HG03039 (cell line): ENCODE measurements at regions not wholly inside any gene's neighbourhood (a gene's known extent, or its start where the extent isn't known, plus 50 kb on each side); places are given as distances from the start of the nearest gene placed in this dataset.
A peak's percentile ranks its signal among the peaks of the same experiment; 100 is the strongest.

Experiments used
- ATAC-seq: cut with Tn5 transposase; IDR thresholded peaks from one replicate; pipeline ENCODE4 v1.9.1; 2021; ENCODE audit warnings: mild to moderate bottlenecking, moderate library complexity; ENCODE audit not compliant: unreplicated experiment

DNA sequence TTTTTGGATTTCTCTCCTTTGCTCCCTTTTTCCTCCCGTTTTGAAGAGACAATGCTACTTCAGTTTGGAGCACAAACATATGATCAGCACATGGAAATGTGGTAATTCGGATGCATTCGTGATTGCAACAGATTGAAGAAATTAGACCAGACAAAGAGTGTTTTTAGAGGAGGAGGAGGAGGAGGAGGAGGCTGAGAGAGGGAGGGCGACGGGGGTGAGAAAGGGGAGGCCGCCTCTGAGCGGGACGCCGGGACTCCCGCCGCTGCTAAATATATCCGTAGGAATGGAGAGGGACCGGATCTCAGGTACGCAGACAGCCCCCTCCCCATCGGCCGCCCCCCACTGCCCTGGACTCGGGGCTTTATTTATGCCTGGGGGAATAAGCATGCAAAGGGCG, 179.3 kb downstream of the SEC14L1 start:
- ATAC-seq: no peak

DNA sequence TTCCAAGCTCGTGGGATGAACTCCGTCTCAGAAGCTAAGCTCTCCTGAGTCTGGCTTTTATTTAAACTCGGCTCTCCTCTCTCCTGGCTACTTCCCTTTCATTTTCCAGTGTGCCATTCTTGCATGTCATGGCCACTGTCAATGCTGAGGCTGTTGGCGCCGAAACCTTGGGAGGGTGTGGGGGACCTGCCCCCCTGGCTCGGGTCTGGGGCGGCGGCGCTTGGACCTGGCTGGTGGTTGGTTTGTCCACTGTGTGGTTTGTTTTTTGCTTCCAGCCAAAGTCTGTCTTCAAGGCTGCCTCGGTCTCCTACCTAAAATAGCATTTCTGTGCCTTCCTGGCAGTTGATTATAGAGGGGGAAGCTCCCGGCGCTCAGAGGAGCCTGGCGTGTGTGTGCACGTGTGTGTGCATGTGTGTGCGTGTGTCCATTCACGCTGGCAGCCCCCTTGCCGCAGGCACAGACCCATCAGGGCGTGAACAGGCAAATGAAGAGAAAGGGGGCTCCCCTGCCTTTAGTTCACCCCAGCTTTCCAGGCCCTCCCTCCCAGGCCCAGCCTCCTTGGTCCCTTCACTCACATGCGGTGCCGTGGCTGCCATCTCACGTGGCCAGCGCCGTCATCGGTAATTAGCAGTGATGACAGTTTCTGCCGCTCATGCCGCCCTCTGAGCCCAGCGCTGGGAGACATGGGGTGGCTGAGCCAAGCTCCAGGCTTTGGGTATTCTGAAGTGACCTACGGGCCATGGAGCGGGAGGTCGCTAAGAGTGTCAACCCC, 179.9 kb downstream of the SEC14L1 start:
- no peak for ATAC-seq

DNA sequence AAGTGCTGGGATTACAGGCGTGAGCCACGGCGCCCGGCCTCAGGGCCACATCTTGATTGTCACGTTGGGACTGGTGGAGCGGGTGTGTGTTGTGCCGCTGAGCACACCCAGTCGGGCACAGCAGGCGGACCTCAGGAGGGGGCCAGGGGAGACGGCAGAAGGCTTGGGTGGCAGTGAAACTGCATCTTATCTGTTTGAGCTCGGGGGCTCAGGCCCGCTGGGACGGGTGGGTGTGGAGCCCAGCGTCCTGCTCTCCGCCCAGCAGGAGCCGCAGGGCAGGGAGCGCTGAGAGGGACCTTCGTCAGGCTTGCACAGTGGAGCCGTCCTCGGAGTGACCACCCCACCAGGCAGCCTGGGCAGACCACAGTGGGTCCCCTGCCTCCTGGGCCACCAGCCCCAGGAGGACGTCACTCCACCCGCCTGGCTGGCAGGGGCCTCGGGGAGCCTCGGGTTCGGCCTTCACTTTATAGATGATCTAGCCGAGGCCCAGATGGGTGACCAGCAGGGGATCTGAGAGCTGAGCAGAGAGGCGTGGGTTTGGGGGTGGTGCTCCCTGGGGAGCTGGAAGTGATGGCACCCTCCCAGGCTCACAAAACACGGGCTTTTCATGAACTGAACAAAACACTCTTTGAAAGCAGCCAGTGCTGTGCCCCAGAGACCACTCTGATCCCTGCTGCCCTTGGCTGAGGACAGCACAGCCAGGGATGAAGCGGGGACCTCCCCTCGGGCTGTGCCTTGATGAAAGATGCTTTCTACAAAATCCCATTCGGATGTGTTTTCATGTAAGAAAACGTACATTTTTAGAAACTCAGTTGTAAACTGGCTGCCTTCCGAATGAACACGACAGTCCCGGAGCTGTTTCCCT, 181.1 kb downstream of the SEC14L1 start:
- ATAC-seq: no peak

DNA sequence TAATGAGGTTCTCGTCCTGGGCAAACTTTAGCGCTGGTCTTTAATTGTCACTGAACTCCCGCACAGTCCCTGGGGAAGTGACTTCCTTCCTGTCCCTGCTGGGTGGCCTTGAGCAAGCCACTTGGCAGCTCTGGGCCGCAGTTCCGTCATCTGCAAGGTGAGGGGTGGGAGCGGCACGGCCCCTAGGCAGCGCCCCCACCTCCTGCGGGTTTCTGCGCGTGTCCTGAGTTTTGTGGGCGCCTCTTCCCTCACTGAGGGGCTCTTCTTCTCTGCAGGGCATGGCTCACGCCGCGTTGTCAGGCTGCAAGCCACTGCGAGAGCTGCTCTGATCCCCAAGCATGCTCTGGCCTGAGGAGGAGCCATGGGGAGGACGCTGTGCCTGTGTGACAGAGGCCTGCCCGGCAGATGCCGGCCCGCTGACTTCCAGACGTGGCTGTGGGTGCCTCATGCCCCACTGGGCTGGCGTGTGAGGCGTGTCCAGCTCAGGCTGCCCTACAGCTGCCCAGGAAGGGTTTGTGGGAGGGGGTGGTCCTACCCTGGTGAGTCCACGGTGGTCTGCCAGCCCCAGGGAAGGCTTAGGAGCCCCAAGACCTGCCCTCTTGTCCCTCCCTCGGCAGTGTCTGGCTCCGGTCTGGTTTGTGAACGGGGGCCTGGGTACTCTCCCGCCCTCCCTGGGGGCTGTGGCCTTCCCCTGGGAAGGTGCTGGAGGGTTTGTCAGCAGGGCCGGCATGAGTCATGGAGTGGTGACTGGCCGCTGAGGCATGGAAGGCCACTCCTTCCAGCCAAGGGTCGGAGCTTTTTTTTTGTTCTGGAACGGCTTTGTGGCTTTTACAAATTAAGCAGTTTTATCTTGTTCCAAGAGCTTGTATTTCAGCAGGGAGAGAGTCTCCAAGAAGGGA, 182.0 kb downstream of the SEC14L1 start:
- ATAC-seq: no peak

DNA sequence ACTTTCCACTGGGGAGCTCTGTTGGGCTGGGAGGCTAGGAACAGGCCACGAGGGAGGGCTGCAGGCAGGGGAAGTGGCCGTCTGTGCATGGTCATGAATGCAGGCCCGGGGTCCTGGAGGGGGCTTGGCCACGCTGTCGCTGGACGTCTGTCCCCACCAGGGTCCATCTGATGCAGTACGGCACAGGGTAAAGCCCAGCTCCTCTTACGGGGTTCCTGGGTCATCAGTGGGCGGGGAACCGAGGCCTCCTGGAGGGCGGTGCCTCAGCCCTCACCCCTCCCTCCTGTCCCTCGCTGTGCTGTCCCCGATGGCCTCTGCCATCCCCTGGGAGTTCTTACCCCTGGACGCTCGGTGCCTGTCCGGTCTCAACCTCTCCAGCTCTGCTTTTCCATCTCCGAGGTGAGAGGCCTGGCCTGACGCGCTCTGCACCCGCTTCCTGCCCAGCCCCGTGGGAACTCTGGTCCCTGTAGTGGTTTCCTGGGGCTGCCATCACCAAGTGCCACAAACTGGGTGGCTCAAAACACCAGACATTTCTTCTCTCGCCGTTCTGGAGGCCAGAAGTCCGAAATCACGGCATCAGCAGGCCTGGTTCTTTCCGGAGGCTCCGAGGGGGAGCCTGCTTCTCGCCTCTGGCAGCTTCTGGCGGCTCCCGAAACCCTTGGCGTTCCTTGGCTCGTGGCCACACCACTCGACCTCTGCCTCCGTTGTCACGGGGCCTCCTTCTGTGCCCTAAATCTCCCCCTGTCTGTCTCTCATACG, 182.8 kb downstream of the SEC14L1 start:
- ATAC-seq: no peak

DNA sequence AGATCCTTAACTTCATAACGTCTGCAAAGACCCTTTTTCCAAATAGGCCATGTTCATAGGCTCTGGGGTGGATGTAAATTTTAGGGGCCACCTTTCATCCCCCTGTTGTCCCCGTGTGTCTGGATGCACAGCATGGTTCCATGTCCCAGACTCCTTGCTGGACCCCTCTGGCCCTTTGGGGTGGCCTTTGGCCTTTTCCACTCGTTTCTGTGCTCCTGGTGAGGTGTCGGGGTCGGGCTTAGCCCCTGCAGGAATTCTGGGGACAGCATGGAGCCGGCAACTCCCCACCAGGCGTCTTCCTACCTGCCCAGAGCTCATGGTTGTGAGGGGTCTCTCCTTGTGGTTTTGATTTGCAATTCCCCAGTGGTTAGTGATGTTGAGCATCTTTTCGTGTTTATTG, 183.5 kb downstream of the SEC14L1 start:
- ATAC-seq: no peak

DNA sequence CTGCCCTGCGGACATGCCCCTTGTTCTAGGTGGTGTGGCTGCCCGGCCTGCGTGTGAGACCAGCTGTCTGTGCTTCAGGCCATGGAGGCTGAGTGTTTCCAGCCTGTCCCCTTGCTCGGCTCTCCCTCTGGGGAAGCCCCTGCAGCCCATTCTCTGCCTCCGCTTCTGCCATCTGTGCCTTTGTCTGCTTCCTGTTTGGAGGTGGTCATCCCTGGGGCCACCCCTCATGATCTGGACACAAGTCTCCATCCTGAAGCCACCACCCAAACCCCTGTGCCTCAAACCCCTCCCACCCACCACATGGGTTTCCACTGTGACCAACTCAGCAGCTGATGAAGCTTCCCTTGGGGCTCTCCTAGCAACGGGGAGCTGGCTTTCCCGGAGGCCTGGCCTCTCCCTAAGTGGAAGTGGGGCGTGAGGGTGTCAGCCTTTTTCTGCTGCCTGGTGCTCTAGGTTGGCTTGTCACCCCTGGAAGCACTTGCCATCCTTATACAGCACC, 184.9 kb downstream of the SEC14L1 start:
- ATAC-seq: peak; percentile 8

DNA sequence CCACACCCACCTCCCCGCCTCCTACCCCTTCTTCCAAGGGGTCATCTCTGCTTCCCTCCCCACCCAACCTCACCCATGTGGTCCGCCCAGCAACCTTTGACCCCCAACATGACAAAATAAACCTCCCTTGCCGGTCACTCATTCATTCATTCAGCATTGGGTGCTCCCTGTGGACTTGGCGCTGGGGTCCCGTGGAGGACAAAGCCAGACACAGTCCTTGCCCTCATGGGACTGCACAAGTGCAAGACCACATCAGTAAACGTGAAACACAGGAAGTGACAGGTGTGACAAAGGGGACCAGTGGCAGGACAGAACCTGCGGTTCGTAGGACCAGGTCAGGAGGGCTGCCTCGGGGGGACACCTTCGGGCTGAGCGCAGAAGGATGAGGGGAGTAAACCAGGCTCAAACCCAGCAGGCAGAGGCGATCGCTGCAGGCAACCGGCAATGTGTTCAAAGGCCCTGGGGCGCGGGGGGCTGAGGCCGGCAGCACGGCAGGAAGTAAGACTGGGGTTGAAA, 185.4 kb downstream of the SEC14L1 start:
- ATAC-seq: no peak

DNA sequence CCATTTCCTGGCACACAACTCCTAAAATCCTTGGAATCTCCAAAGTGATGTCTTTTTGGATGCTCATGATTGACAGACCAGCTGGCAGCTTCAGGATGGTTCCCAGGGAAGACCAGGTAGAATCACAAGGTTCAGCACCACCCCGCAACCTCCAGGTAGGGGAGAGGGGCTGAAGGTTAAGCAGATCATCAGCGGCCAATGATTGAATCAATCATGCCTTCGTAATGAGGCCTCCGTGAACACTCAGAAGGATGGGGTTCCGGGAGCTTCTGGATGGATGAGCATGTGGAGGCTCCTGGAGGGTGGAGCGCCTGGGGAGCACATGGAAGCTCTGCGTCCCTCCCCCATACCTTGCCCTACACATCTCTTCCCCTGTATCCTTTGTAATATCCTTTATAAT, 185.9 kb downstream of the SEC14L1 start:
- no peak for ATAC-seq

DNA sequence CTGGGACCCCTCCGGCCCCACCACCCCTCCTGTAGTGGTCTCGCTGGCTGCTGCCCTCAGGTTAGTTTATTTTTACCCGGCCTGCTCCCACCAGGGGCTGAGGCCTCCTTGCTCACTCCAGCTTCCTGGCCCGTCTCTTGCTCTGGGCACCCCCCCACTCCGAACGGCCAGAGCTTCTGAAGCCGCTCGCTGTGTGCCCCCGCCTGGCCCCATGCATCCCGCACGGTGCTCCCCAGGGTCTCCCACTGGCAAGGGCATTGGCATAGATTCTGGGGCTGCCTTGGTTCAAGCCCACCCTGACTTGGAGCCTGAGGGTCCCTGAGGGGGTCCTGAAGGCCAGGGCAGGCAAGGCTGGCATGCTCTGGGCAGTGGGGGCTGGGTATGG, 186.4 kb downstream of the SEC14L1 start:
- no peak for ATAC-seq

DNA sequence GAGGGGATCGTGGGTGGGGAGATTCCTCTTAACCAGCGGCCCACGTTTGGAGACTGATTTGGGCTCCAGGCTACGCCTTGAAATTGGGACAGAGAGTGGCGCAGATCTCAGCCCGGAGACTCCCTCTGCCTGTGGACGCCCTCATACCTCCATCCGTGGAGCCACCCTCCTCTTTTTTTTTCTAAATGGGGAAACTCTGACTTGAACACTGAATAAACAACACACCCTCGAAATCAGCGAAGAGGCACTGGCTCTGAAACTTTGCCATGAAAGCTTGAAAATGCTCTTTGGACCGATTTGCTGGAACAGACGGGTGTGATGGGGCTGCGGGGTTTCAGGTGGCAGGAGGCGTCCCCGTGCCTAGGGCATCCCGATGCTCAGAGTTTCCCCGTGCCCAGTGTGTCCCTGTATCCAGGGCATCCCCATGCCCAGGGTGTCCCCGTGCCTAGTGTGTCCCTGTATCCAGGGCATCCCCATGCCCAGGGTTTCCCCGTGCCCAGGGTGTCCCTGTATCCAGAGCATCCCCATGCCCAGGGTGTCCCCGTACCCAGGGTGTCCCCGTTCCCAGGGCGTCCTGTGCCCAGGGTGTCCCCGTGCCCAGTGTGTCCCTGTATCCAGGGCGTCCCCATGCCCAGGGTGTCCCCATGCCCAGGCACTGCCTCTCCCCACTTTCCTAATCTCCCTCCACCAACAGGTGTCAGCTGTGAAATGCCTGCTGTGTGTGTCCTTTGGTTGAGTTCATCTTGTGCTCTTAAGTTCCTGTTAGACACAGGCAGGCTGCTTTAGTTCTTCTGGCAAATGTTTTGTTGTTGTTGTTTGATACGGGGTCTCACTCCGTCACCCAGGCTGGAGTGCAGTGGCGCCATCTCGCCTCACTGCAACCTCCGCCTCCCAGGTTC, 187.0 kb downstream of the SEC14L1 start:
- no peak for ATAC-seq

DNA sequence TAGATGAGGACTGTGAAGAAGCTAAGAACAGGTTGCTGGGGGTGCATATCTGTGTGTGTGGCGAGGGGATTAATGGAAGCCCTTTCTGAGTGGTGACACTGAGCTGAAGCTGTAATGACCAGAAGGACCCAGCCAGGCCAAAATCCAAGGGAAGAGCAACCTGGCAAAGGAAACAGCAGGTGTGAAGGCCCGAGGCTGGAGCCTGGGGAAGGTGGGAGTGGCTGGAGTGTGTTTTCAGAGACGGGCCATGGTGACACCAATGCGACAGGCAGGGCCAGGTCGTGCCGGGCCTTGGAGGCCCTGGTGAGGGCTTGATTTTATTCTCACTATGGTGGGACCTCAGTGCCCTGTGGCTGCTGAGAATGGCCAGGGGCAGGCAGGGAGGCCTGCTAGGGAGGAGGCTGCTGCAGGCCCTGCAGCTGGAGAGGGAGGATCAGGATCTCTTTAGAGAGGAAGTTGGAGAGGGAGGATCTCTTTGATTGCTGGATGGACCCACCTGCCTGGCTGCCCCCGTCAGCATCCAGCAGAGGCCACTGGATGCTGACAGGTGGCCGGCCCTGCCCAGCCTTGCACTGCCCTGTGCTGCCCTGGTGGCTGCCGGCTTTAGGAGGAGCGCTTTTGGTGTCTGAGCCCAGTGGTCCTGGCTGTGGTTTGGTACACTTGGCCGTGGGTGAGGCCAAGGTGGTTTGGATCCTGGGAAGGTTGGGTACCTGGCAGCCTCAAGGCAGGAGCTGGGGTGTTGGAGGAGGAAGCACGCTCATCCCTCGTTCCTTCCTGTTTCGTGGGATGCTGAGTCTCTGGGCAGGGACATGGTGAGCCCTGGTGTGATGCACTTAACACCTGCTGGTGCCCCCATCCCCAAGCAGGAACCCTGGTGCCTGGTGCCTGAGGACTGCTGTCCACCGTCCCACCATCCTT, 188.3 kb downstream of the SEC14L1 start:
- no peak for ATAC-seq

DNA sequence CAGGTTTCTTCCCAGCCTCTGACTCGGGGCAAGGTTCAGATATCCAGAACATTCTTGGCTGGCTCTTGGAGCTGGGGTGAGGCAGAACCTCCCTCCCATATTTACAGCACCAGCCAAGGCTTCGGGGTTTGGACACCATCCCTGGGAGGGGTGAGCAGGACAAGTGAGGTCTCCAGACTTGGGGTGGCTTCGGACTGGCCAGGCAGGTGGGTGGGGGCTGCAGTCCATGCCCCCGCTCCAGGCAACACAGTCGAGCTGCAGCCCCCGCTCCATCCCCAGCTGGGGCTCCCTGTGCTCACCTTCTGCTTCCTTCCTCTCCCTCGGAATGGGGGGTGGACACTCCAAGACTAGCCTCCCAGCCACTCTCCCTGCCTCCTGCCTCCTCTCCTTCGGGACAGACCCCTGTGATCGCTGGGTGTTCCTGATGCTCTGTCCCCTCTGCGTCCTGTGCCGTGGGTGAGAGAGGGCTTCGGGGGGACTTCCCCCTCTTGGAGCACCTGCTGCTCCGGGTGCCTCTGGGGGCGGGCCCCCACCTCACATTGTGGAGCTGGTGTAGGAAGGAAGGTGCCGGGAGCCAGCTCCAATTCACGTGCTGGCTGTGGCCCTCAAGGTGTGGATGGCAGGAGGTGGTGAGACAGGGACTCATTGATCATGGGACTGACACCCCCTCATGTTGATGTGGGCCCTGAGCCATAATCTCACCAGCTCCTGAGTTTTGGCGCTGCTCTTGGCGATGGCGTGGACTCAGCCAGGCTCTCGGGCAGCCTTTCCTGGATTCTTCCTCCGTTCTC, 189.2 kb downstream of the SEC14L1 start:
- no peak for ATAC-seq

DNA sequence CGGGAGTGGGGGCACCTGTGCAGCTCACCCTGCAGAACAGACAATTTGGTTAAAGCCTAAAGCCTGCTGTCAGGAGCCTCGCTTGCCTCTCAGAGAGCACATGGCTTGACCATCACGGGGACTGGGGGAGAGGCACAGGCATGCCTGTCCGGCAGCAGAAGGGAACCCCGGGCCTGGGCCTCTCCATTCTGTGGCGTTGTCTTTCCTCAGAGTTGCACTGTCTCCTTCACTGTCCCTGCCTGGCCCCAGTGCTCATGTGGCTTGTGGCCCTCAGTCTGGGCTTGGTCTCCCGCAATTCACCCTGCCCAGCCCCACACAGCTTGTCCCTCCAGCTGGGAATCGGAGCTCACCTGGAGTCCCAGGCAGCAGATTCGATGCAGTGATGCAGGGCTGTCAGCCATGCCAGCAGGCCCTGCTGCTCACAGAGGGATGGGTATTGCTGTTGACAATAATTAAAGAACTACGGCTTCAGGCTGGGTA, 189.9 kb downstream of the SEC14L1 start:
- ATAC-seq: no peak

DNA sequence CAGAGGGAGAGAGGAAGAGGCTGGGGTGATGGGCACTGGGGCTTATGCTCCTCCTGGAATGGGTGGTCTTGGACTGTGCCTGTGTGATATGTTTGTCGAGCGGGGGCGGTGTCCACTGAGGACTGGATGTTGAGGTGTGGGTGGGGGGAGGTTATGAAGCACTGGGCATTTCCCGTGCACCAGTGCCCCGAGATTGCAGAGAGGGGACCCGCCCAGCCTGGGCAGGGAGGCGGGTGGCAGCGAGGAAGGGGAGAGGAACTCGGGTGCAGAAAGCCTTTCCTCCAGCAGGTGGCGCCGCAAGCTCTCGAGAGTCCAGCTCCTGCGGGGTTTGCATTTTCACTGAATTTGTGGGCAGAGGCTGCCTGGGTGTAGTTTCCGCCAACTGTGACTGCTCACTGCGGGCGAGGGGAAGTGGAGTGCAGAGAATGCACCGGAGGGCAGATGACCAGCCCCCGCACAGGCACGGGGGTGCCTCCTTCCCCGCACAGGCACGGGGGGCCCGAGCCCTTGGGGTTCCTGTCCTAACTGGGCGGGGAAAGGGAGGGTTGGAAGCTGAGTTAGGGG, 190.6 kb downstream of the SEC14L1 start:
- no peak for ATAC-seq

DNA sequence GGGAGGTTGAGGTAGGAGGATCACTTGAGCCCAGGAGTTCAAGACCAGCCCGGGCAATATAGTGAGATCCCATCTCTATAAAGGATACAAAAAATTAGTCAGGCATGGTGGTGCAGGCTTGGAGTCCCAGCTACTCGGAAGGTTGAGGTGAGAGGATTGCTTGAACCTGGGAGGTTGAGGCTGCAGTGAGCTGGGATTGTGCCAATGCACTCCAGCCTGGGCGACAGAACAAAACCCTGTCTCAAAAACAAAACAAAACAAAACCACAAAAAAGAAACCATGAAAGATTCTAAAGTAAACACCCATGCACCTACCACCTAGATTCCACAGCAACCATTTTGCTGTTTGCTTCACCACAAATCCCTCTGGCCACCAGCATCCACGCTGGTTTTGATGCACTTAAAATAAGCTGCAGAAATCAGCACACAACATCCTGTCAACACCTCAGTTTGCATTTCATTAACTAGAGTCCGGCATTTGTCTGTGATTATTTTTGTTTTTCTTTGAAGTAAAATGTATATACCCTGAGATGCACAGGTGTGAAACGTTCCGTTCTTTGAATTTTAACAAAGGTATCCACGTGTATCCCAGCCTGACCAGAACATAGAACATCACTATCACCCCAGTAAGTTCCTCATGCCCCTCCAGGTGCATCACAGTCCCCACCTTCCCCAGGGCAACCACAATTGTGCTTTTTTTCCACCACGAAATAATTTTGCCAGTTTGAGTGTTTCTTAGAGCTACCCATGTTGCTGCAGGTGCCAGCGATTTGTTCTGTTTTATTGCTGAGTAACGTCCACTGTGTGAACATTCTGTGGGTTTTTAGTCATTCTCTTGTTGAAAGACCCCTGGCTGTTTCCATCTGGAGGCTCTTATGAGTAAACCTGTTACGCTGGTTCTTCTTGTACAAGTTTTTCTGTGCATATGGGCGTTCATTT, 191.5 kb downstream of the SEC14L1 start:
- no peak for ATAC-seq
